Coronary artery (tissue), 2 donors: ENCODE measurements at regions not wholly inside any gene's neighbourhood (a gene's known extent, or its start where the extent isn't known, plus 50 kb on each side); places are given as distances from the start of the nearest gene placed in this dataset.
A peak's percentile ranks its signal among the peaks of the same experiment; 100 is the strongest.
"Not testable (repeated sequence)": the region's sequence is repeated elsewhere in the genome, so short reads cannot be mapped to it uniquely, and the experiment has no call there.

Source experiments
- DNase-seq: peaks from one replicate; pipeline ENCODE4 v3.0.0-alpha.2; 2017; ENCODE audit warnings: low spot score
- H3K27ac ChIP-seq, 2 donors: fragments of 200-600 bp; sonication (generic); one replicate each; pipeline ENCODE4 v1.5.1; 2016 to 2019
- H3K4me3 ChIP-seq: fragments of 200-600 bp; sonication (generic); 2 replicates; pipeline ENCODE4 v1.5.1; 2016; ENCODE audit warnings: mild to moderate bottlenecking, moderate library complexity
- CTCF ChIP-seq: fragments of 200-600 bp; sonication (generic); IDR thresholded peaks from one replicate; pipeline ENCODE4 v1.5.1; 2019; ENCODE audit warnings: antibody characterized with exemption

- not testable (repeated sequence) for H3K27ac ChIP-seq, DNase-seq, H3K4me3 ChIP-seq
These were observed 150.9 kb upstream of the TEX13D start for GRCh38 chrX:124181515-124181914.

GRCh38 chrX:124190440-124190839 is 142.0 kb upstream of the TEX13D start:
- no peak overlapping the region for H3K27ac ChIP-seq
- DNase-seq: no peak
- no peak for TF ChIP-seq CTCF
- no peak overlapping the region for H3K4me3 ChIP-seq

- Histone ChIP-seq H3K4me3 (no peak overlapping the region), H3K27ac (peak overlapping the region in 1 of 2 donors; percentile 46)
- TF ChIP-seq CTCF: no peak
- no peak for DNase-seq
These were observed 138.3 kb upstream of the TEX13D start for GRCh38 chrX:124194199-124194598.

GRCh38 chrX:124194901-124195300 is 137.6 kb upstream of the TEX13D start:
- TF ChIP-seq CTCF: no peak

GRCh38 chrX:124203311-124203710 is 129.1 kb upstream of the TEX13D start:
- Histone ChIP-seq H3K27ac (no peak overlapping the region), H3K4me3 (no peak overlapping the region)
- no peak for TF ChIP-seq CTCF
- no peak for DNase-seq

More at GRCh38 chrX:124194901-124195300, 137.6 kb upstream of the TEX13D start:
- Histone ChIP-seq H3K4me3 (no peak overlapping the region), H3K27ac (peak overlapping the region in 1 of 2 donors; percentile 46)
- DNase-seq: no peak

GRCh38 chrX:124208660-124209059 is 123.8 kb upstream of the TEX13D start:
- no peak for DNase-seq
- no peak for TF ChIP-seq CTCF
- no peak overlapping the region for H3K4me3 ChIP-seq
- H3K27ac ChIP-seq: no peak overlapping the region

GRCh38 chrX:124209792-124210576 is 122.5 kb upstream of the TEX13D start:
- no peak overlapping the region for H3K27ac ChIP-seq
- TF ChIP-seq CTCF: no peak
- H3K4me3 ChIP-seq: no peak overlapping the region
- no peak for DNase-seq
